Muscle layer of duodenum (tissue), 2 donors: ENCODE measurements at regions not wholly inside any gene's neighbourhood (a gene's known extent, or its start where the extent isn't known, plus 50 kb on each side); places are given as distances from the start of the nearest gene placed in this dataset.

Experiments
- H3K27ac ChIP-seq: one replicate; pipeline ENCODE4 v1.7.0; 2013; ENCODE audit warnings: mild to moderate bottlenecking, low read length
- H3K27me3 ChIP-seq: one replicate; pipeline ENCODE4 v1.7.0; 2013; ENCODE audit warnings: low read depth, mild to moderate bottlenecking, control low read depth, low read length
- H3K36me3 ChIP-seq, 2 donors: one replicate each; pipeline ENCODE4 v1.7.0; 2013; ENCODE audit warnings: low read length in 2 of 2, control low read depth in 1 of 2, mild to moderate bottlenecking in 1 of 2; ENCODE audit not compliant: insufficient read depth in 2 of 2, control insufficient read depth in 1 of 2
- H3K4me1 ChIP-seq, 2 donors: one replicate each; pipeline ENCODE4 v1.7.0; 2013; ENCODE audit warnings: low read length in 2 of 2, mild to moderate bottlenecking in 2 of 2, control low read depth in 1 of 2, moderate library complexity in 1 of 2; ENCODE audit not compliant: insufficient read depth in 2 of 2, control insufficient read depth in 1 of 2
- H3K4me3 ChIP-seq, 2 donors: one replicate each; pipeline ENCODE4 v1.7.0; 2013; ENCODE audit warnings: low read length in 2 of 2, low read depth in 1 of 2, mild to moderate bottlenecking in 1 of 2
- H3K9me3 ChIP-seq, 2 donors: one replicate each; pipeline ENCODE4 v1.7.0; 2013; ENCODE audit warnings: low read length in 2 of 2, control low read depth in 1 of 2, mild to moderate bottlenecking in 1 of 2; ENCODE audit not compliant: control insufficient read depth in 1 of 2
- donor health status: healthy.

GRCh38 chr2:122481244-122481622, 725.8 kb downstream of the TSN start:
- Histone ChIP-seq H3K9me3 (no peaks in the 10 kb centered on the region), H3K27ac (no peak overlapping the region), H3K36me3 (no peaks in the 10 kb centered on the region), H3K27me3 (no peaks in the 10 kb centered on the region), H3K4me3 (no peak overlapping the region), H3K4me1 (peaks cover 0 to 7% of the 10 kb centered on the region in 2 donors)

- Histone ChIP-seq H3K4me3 (no peak overlapping the region), H3K36me3 (no peaks in the 10 kb centered on the region), H3K4me1 (peaks cover 0 to 7% of the 10 kb centered on the region in 2 donors), H3K27me3 (no peaks in the 10 kb centered on the region), H3K9me3 (no peaks in the 10 kb centered on the region), H3K27ac (no peak overlapping the region)
These were observed 726.3 kb downstream of the TSN start for GRCh38 chr2:122481717-122482116.

DNA sequence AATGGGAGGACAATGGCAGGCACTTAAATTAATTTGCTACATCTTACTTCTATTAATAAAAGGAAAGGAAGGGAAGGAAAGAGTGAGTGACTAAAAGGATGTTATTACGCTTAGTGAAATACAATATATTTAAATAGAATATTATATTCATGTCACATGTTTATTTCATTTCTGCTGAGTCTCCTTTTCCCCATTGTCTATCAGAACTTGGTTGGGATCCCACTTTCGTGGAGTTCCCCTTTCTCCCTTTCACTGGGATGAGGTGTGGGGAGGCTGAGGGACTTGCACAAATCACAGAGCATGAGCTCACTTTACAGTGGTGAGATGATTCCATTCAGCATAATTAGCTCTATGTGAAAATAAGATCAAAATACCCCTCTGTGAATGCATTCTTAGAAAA, 730.6 kb downstream of the TSN start:
- Histone ChIP-seq H3K27ac (no peak overlapping the region), H3K4me1 (peaks cover 0 to 5% of the 10 kb centered on the region in 2 donors), H3K27me3 (no peaks in the 10 kb centered on the region), H3K9me3 (no peaks in the 10 kb centered on the region), H3K4me3 (no peak overlapping the region), H3K36me3 (no peaks in the 10 kb centered on the region)

- H3K4me1 ChIP-seq: no peaks in the 10 kb centered on the region
These were observed 731.4 kb downstream of the TSN start for GRCh38 chr2:122486705-122487415.

GRCh38 chr2:122491011-122491410, 735.6 kb downstream of the TSN start:
- no peaks in the 10 kb centered on the region for H3K9me3 ChIP-seq
- no peaks in the 10 kb centered on the region for H3K36me3 ChIP-seq
- H3K27ac ChIP-seq: no peak overlapping the region
- no peaks in the 10 kb centered on the region for H3K27me3 ChIP-seq
- H3K4me1 ChIP-seq: no peaks in the 10 kb centered on the region
- H3K4me3 ChIP-seq: no peak overlapping the region

More at GRCh38 chr2:122486705-122487415, 731.4 kb downstream of the TSN start:
- H3K36me3 ChIP-seq: no peaks in the 10 kb centered on the region
- no peaks in the 10 kb centered on the region for H3K27me3 ChIP-seq
- no peak overlapping the region for H3K4me3 ChIP-seq
- no peak overlapping the region for H3K27ac ChIP-seq
- H3K9me3 ChIP-seq: no peaks in the 10 kb centered on the region

GRCh38 chr2:122500316-122501105, 745.1 kb downstream of the TSN start:
- Histone ChIP-seq H3K27ac (no peak overlapping the region), H3K4me1 (no peaks in the 10 kb centered on the region), H3K9me3 (no peaks in the 10 kb centered on the region), H3K36me3 (no peaks in the 10 kb centered on the region), H3K27me3 (no peaks in the 10 kb centered on the region), H3K4me3 (no peak overlapping the region)

DNA sequence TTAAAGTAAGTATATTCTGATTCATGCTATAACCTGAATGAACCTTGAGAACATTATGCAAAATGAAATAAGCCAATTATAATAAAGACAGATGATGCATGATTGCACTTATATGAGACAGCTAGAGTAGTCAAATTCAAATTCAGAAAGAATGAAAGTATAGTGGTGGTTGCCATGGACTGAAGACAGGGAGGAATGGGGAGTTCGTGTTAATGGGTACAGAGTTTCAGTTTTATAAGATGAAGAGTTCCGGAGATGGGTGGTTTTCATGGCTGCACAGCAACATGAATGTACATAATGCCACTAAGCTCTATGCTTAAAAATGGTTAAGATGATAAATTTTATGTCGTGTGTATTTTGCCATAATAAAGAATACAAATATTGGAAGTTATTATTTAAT, 751.2 kb downstream of the TSN start:
- H3K27me3 ChIP-seq: no peaks in the 10 kb centered on the region
- H3K9me3 ChIP-seq: no peaks in the 10 kb centered on the region
- H3K36me3 ChIP-seq: no peaks in the 10 kb centered on the region
- H3K4me3 ChIP-seq: no peak overlapping the region
- no peak overlapping the region for H3K27ac ChIP-seq
- no peaks in the 10 kb centered on the region for H3K4me1 ChIP-seq

DNA sequence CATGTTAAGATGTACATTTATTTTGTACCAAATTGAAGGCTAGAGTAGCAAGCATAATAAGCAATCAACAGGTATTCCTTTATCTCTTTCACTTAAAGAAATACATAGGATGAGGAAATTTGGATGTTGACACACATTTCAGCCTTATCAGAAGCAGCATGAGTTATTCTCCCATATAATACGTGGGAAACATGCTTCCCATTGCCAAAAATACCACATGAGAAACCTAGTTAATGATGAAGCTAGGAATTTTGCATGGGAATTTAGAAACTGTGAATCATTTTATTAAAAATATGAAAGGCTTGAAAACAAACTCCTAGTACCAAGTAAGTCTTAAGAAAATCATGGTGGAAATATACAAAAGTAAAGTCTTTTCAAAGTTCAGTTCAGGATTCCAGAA, 751.8 kb downstream of the TSN start:
- Histone ChIP-seq H3K9me3 (no peaks in the 10 kb centered on the region), H3K4me1 (no peaks in the 10 kb centered on the region), H3K27me3 (no peaks in the 10 kb centered on the region), H3K36me3 (no peaks in the 10 kb centered on the region), H3K4me3 (no peak overlapping the region), H3K27ac (no peak overlapping the region)

DNA sequence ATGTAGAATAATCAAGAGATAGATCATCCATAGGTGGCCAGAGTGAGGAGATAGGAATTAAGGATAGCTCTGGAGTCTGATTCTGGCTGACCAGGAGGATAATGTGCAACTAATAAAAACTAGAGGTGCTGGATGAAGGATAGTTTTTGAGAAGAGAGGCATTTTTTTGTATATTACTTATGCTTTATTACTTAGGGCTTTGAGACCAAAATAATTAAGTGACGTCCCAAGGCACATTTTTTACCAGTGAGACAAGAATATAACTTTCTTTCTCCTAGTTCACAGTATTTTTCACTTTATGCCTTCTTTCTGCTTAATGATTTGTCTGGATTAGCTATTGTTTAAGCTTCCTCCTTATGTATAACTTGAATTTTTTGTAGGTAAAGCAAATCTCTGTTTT, 756.6 kb downstream of the TSN start:
- Histone ChIP-seq H3K36me3 (no peaks in the 10 kb centered on the region), H3K4me3 (no peak overlapping the region), H3K9me3 (no peaks in the 10 kb centered on the region), H3K4me1 (no peaks in the 10 kb centered on the region), H3K27me3 (no peaks in the 10 kb centered on the region), H3K27ac (no peak overlapping the region)

- Histone ChIP-seq H3K27me3 (no peaks in the 10 kb centered on the region), H3K9me3 (no peaks in the 10 kb centered on the region), H3K36me3 (no peaks in the 10 kb centered on the region), H3K27ac (no peak overlapping the region), H3K4me1 (no peaks in the 10 kb centered on the region), H3K4me3 (no peak overlapping the region)
These were observed 759.1 kb downstream of the TSN start for GRCh38 chr2:122514451-122514996.

GRCh38 chr2:122515731-122516290, 760.4 kb downstream of the TSN start:
- Histone ChIP-seq H3K4me3 (no peak overlapping the region), H3K9me3 (no peaks in the 10 kb centered on the region), H3K4me1 (no peaks in the 10 kb centered on the region), H3K27me3 (no peaks in the 10 kb centered on the region), H3K27ac (no peak overlapping the region), H3K36me3 (no peaks in the 10 kb centered on the region)
